HUES6 (cell line): ENCODE measurements at regions not wholly inside any gene's neighbourhood (a gene's known extent, or its start where the extent isn't known, plus 50 kb on each side); places are given as distances from the start of the nearest gene placed in this dataset.

Source experiments
- H3K27ac ChIP-seq: 2 replicates; pipeline ENCODE4 v1.7.0; 2013; ENCODE audit warnings: low read depth, mild to moderate bottlenecking, low read length, inconsistent platforms
- H3K27me3 ChIP-seq: 2 replicates; pipeline ENCODE4 v1.6.1; 2013; ENCODE audit warnings: low read length; ENCODE audit not compliant: control insufficient read depth, insufficient read depth
- H3K36me3 ChIP-seq: 2 replicates; pipeline ENCODE4 v1.6.1; 2013; ENCODE audit warnings: low read length; ENCODE audit not compliant: control insufficient read depth, insufficient read depth
- H3K4me1 ChIP-seq: 2 replicates; pipeline ENCODE4 v1.6.1; 2013; ENCODE audit warnings: low read length; ENCODE audit not compliant: control insufficient read depth, insufficient read depth
- H3K4me3 ChIP-seq: 2 replicates; pipeline ENCODE4 v1.5.1; 2013; ENCODE audit warnings: low read depth, low read length
- H3K9ac ChIP-seq: one replicate; pipeline ENCODE4 v1.6.1; 2013; ENCODE audit warnings: mild to moderate bottlenecking, low read length
- H3K9me3 ChIP-seq: 2 replicates; pipeline ENCODE4 v1.6.1; 2013; ENCODE audit warnings: low read depth, low read length; ENCODE audit not compliant: control insufficient read depth, insufficient read depth

DNA sequence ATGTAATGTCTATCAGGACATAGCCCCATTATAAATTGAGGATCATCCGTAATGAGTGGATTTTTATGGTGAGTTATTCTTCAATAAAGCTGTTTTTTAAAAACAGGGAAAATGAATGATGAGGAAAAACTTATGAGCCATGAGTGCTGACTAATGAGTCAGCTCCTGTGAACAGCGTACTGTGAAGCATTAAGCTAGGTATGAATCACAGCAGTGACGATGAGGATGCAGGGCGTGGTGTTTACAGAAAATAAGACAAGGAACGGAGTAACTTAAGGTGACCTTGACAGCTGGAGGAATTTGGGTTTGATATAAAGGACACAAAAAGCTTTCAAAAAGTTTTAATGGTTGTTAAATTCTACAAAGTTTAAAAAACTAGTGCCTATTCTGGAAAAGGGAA is 96.3 kb downstream of the FOXF2 start:
- no peak overlapping the region for H3K9ac ChIP-seq

DNA sequence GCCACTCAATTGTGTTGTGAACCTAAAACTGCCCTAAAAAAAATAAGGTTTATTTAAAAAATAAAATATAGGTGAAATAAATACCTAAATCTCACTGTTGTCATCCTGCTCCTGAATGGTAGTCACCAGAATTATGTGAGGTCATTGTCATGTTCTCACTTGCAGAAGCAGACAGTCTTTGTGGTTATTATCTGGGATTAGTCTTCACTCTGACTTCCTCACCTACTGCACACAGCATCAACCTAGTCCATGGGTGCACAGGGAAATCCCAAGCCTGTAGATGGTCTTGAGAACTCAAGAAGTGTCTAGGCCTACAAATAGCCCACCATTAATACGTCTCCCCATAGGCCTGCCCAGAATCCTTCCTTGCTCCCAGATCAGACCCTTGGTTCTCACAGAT is 97.0 kb downstream of the FOXF2 start:
- H3K9ac ChIP-seq: no peak overlapping the region

More for the DNA sequence above, 96.3 kb downstream of the FOXF2 start:
- H3K9me3 ChIP-seq: no peaks in the 10 kb centered on the region
- no peak overlapping the region for H3K27ac ChIP-seq
- H3K36me3 ChIP-seq: no peaks in the 10 kb centered on the region
- no peak overlapping the region for H3K4me3 ChIP-seq
- no peaks in the 10 kb centered on the region for H3K27me3 ChIP-seq
- H3K4me1 ChIP-seq: no peaks in the 10 kb centered on the region

DNA sequence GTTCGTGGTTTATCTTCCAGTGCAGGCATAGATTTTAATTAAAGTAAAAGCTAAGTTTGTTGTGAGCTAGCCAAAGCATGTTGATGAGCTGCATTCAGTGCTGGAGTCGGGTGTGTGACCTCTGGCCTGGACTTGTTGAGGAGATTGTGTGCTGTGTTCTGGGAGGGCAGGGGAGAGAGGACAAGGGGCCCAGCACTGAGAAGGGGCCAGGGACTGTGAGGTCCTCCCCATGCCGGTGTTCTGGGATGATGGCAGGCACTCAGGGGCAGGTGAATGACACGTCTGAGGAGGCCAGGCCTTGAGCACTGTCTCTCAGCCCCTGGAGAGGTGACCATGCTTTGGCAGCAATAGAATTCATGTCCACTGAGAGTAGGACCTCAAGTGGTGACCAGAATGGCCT is 97.9 kb downstream of the FOXF2 start:
- Histone ChIP-seq H3K36me3 (no peaks in the 10 kb centered on the region), H3K27me3 (no peaks in the 10 kb centered on the region), H3K4me3 (no peak overlapping the region), H3K9me3 (no peaks in the 10 kb centered on the region), H3K9ac (no peak overlapping the region), H3K4me1 (no peaks in the 10 kb centered on the region), H3K27ac (no peak overlapping the region)

More for the DNA sequence above, 97.0 kb downstream of the FOXF2 start:
- Histone ChIP-seq H3K4me3 (no peak overlapping the region), H3K9me3 (no peaks in the 10 kb centered on the region), H3K27ac (no peak overlapping the region), H3K27me3 (no peaks in the 10 kb centered on the region), H3K36me3 (no peaks in the 10 kb centered on the region), H3K4me1 (no peaks in the 10 kb centered on the region)

DNA sequence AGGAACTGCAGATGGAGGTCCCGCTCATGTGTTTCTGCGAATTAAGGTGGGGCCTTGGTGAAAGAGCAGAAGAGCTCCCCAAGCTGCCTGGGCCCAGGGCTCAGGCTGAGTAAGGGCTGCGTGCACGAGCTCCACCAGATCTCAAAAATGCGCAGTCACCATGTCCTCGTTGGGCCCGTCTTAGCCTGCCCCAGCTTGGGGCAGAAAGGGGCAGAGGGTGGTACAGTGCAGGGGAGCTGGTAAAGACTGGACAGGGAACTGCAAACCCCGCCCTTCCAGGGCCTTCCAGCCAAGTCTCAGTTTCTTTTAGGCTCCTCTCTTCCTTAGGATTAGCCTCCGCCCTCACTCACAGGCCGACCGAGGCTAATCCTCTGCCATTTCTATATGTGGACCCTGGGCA is 101.6 kb downstream of the FOXF2 start:
- Histone ChIP-seq H3K4me3 (no peak overlapping the region), H3K36me3 (no peaks in the 10 kb centered on the region), H3K9ac (no peak overlapping the region), H3K9me3 (peaks cover 10% of the 10 kb centered on the region; the same call in 1 of the 2 replicates), H3K27ac (no peak overlapping the region), H3K27me3 (no peaks in the 10 kb centered on the region), H3K4me1 (no peaks in the 10 kb centered on the region)

DNA sequence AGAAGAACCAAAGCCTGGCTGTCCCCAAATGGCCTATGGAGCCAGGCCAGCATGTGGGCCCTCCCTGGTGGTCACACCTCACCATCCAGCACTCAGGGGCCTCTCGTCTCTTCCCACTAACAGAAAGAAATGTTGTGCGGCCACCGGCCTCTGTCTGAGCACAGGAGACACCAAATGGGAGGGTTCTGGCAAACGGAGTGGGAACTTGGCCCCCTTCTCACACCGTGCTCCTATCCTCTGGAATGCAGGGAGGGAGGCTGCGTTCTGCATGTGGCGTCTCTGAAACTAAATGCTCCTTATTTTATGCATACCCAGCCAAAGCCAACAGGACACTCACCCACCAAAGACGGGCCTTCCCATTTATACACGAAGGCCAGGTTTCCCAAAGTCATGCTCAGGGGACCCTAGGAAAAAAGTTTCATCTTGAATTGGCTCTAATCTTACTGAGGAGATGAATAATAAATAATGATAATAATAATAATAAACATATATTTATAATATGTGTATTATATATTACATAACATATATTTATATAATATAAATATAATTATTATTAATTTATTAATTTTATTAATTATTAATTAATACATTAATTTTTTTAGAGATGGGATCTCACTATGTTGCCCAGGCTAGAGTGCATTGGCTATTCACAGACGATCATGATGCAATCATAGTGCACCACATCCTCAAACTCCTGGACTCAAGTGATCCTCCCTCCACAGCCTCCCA is 102.4 kb downstream of the FOXF2 start:
- Histone ChIP-seq H3K9ac (no peak overlapping the region), H3K4me3 (no peak overlapping the region), H3K27me3 (no peaks in the 10 kb centered on the region), H3K9me3 (peaks cover 18% of the 10 kb centered on the region), H3K27ac (no peak overlapping the region), H3K36me3 (no peaks in the 10 kb centered on the region), H3K4me1 (no peaks in the 10 kb centered on the region)

DNA sequence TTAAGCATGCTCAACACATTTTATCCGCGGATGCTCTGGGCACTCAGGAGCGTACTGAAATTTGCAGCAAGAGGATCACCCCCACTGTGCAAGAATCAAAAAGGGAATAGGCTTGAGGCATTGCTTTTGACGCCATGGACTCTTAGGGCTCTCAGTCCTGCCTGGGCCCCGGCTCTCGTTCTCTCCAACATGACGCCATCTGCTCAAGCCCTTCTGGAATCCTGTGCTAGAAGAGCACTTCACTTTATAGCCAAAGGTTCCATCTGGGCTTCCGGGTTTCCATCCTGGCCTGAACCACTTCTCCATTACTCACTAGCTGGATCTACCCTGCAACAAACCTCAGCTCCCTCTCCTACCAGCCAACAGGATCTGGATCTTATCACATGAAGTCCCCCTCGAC is 105.3 kb downstream of the FOXF2 start:
- H3K36me3 ChIP-seq: no peaks in the 10 kb centered on the region
- no peak overlapping the region for H3K27ac ChIP-seq
- peaks cover 6% of the 10 kb centered on the region; the same call in 1 of the 2 replicates for H3K4me1 ChIP-seq
- H3K9ac ChIP-seq: no peak overlapping the region
- H3K4me3 ChIP-seq: no peak overlapping the region
- no peaks in the 10 kb centered on the region for H3K27me3 ChIP-seq
- peaks cover 18% of the 10 kb centered on the region for H3K9me3 ChIP-seq

DNA sequence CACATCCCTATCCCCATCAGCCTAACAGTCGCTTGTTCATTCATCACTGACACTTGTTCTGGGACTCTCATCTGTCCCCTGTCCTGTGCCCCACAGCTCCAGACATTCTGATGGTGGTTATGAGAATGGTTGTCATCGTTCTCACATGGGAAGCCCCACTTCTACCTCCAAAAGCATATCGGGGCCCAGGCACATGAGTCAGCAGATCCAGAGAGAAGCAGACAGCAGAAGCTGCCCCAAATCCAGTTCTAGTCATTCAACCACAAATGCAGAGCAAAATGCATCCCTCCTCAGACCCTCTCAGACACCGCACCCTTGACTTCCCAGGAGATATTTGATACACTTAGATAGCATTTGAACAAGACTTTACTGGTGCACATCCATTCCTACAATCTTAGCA is 106.0 kb downstream of the FOXF2 start:
- Histone ChIP-seq H3K4me1 (peaks cover 6% of the 10 kb centered on the region; the same call in 1 of the 2 replicates), H3K27ac (no peak overlapping the region), H3K9ac (no peak overlapping the region), H3K4me3 (no peak overlapping the region), H3K27me3 (no peaks in the 10 kb centered on the region), H3K9me3 (peaks cover 18% of the 10 kb centered on the region), H3K36me3 (no peaks in the 10 kb centered on the region)

DNA sequence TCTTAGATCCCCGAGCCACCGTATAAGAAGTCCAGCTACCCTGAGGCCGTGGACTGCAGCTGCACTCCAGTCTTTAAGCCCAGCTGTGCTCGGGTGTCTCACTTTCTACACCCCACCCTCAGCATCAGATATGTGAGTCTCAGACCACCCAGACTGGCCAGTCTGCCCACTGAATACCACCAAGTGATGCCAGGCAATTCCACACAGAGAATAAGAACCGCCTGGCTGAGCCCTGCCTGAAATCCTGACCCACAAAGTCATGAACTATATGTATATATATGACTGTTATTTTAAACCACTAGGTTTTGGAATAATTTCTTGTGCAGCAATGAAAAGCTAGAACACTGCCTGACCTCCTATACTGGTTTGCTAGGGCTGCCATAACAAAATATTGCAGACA is 106.7 kb downstream of the FOXF2 start:
- Histone ChIP-seq H3K4me3 (no peak overlapping the region), H3K9ac (no peak overlapping the region), H3K4me1 (peaks cover 6% of the 10 kb centered on the region; the same call in 1 of the 2 replicates), H3K27ac (no peak overlapping the region), H3K9me3 (peaks cover 18% of the 10 kb centered on the region), H3K36me3 (no peaks in the 10 kb centered on the region), H3K27me3 (no peaks in the 10 kb centered on the region)

DNA sequence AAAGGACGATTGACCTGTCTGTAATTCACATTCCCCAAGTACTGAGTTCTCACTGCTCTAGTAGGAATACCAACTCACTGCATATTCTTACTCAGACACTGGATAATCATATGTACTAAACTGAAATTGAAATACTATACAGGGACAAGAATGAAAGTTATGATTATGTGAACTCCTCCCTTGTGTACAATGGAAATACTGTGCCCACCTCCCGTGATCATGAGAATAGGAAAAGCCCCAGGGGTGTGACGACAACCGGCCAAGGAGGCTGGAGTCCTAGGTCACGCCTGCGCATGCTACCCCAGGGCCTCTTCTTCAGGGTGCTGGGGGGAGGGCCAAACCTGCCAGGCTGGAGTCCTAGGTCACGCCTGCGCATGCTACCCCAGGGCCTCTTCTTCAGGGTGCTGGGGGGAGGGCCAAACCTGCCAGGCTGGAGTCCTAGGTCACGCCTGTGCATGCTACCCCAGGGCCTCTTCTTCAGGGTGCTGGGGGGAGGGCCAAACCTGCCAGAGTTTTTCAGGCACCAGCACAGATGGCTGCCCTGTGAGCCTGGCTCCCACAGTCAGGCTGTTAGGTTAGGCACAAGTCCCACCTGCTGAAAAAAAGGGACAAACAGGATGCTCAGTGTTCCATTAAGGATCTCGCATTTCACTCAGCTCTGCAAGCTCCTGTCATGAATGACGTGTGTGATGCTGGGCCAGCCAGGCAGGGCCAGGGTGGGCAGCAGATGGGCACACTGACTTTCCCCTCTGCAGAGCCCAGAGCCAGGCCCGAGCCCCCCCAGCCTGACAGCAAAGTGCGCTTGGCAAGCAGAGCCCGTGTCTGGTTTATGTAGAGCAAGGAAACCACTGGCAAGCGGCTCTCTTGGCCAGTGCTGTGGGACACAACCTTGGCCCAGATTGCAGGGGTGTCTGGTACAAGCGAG is 107.7 kb downstream of the FOXF2 start:
- peaks cover 6% of the 10 kb centered on the region; the same call in 1 of the 2 replicates for H3K4me1 ChIP-seq

DNA sequence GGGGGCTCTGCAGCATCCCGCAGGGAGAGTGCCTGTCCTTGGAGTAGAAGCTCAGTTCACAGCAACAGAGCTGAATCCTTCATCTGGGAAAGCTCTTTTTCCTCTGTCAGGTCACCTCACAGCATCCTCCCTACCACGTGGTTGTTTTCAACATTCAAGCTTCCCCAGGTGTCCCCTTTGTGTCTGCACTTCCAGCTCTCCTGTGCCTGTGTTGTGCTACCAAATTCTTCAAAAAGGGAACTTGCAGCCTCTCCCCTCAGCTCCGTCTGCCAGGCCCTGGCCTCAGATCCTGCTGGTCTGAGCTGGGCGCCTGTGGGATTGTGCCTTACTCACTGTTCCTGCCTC is 108.4 kb downstream of the FOXF2 start:
- H3K27ac ChIP-seq: no peak overlapping the region
- H3K4me1 ChIP-seq: peaks cover 6% of the 10 kb centered on the region; the same call in 1 of the 2 replicates
- H3K27me3 ChIP-seq: no peaks in the 10 kb centered on the region
- H3K9me3 ChIP-seq: peaks cover 18% of the 10 kb centered on the region
- no peak overlapping the region for H3K9ac ChIP-seq
- H3K36me3 ChIP-seq: no peaks in the 10 kb centered on the region
- no peak overlapping the region for H3K4me3 ChIP-seq

More for the DNA sequence above, 107.7 kb downstream of the FOXF2 start:
- no peak overlapping the region for H3K9ac ChIP-seq
- H3K9me3 ChIP-seq: peaks cover 18% of the 10 kb centered on the region
- H3K4me3 ChIP-seq: no peak overlapping the region
- H3K27me3 ChIP-seq: no peaks in the 10 kb centered on the region
- no peak overlapping the region for H3K27ac ChIP-seq
- no peaks in the 10 kb centered on the region for H3K36me3 ChIP-seq

DNA sequence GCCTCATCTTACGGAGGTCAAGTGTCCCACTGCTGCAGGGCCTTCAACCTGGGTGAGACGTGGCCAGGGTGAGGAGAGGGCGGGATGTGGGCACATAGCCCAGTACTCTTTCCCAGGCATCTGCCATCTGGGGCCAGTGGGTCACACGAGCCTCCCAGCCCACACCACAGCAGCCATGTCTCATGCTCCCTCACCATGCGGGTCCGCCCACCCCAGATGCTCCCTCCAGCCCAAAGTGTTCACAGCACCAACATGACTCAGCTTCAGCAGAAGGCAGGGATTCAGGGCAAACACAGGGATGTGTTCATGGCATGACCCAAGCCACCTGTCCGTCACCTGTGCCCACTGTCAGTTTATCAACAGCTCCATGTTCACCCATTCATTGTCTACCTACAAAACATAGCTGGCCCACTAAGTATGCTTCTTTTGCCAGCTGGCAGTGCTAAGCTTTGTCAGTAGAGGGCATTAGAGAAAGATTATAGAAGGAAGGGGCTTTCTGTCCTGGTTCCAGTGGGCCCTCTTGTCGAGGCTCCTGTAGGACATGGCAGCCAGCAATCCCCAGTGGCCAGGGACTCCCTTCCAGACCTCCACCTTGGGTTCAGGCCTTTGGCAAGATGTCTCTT is 109.2 kb downstream of the FOXF2 start:
- Histone ChIP-seq H3K4me3 (no peak overlapping the region), H3K4me1 (peaks cover 6% of the 10 kb centered on the region; the same call in 1 of the 2 replicates), H3K27me3 (no peaks in the 10 kb centered on the region), H3K36me3 (no peaks in the 10 kb centered on the region), H3K27ac (no peak overlapping the region), H3K9me3 (peaks cover 18% of the 10 kb centered on the region), H3K9ac (no peak overlapping the region)
